Ovary (tissue), 3 donors: ENCODE measurements at regions not wholly inside any gene's neighbourhood (a gene's known extent, or its start where the extent isn't known, plus 50 kb on each side); places are given as distances from the start of the nearest gene placed in this dataset.

Experiments
- CTCF ChIP-seq, 3 donors: fragments of 450-650 bp in 2 of 3; fragments of 200-600 bp in 1 of 3; IDR thresholded peaks; one replicate each; pipeline versions ENCODE4 v1.5.1 to v1.8.0; 2016 to 2022; ENCODE audit warnings: antibody characterized with exemption in 3 of 3, mild to moderate bottlenecking in 1 of 3
- EP300 ChIP-seq: sonication (generic); formaldehyde crosslinking; IDR thresholded peaks from one replicate; pipeline ENCODE4 v1.6.1; 2017; ENCODE audit warnings: antibody characterized with exemption
- POLR2A ChIP-seq: fragments of 450-650 bp; IDR thresholded peaks from one replicate; pipeline ENCODE4 v1.6.1; 2017; ENCODE audit warnings: antibody characterized with exemption, mild to moderate bottlenecking, moderate library complexity
- donor health status: DM: no; HTN: no; CAD: no.

- TF ChIP-seq POLR2A: no peak
- TF ChIP-seq CTCF (IDR thresholded peaks at IDR 0.05): no peak
- TF ChIP-seq EP300: no peak
Measured at GRCh38 chr10:90224791-90225566, 523.6 kb downstream of the KIF20B start.
